Prostate gland (tissue), 1 donor: ENCODE measurements at regions not wholly inside any gene's neighbourhood (a gene's known extent, or its start where the extent isn't known, plus 50 kb on each side); places are given as distances from the start of the nearest gene placed in this dataset.

ENCODE experiments used
- POLR2A ChIP-seq: fragments of 450-650 bp; IDR thresholded peaks from one replicate; pipeline ENCODE4 v1.6.1; 2016; ENCODE audit warnings: antibody characterized with exemption, mild to moderate bottlenecking
- POLR2AphosphoS5 ChIP-seq: sonication (generic); formaldehyde crosslinking; IDR thresholded peaks from one replicate; pipeline ENCODE4 v1.6.1; 2017; ENCODE audit warnings: antibody characterized with exemption

DNA sequence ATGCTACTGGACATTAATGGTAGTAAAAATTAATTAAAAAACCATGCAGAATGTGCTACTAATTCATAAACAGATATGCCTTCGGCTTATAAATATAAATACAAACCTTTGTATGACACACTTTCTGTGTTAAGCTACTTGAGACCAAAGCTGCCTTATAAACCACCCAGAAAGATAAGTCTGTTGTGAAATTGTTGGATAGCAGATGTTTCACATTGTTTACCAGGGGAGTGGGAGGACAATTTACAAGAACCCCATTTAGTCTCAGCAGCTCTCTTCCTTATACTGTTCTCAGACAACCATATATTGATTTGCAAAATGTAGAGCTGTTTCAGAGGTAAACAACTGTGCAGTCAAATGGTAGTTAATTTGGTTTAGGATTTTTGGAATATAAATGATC lies 524.4 kb downstream of the PRR16 start:
- TF ChIP-seq POLR2AphosphoS5 = no peak
- no peak for TF ChIP-seq POLR2A
